OCI-LY1 (cell line): ENCODE measurements at regions not wholly inside any gene's neighbourhood (a gene's known extent, or its start where the extent isn't known, plus 50 kb on each side); places are given as distances from the start of the nearest gene placed in this dataset.

ENCODE experiments used
- H2AFZ ChIP-seq: fragments of 200-600 bp; sonication (generic), shearing (Covaris generic); 2 replicates; pipeline ENCODE4 v1.6.0; 2014; ENCODE audit warnings: antibody characterized with exemption, mild to moderate bottlenecking, low read length
- H3F3A ChIP-seq: fragments of 200-600 bp; sonication (generic), shearing (Covaris generic); 2 replicates; pipeline ENCODE4 v1.6.0; 2014; ENCODE audit warnings: mild to moderate bottlenecking, antibody characterized with exemption, low read length, moderate library complexity; ENCODE audit not compliant: insufficient read depth
- H3K27ac ChIP-seq: fragments of 200-600 bp; sonication (generic); 2 replicates; pipeline ENCODE4 v1.5.1; 2014; ENCODE audit warnings: low read length, mixed run types, mild to moderate bottlenecking, low read depth; ENCODE audit not compliant: poor library complexity, severe bottlenecking
- H3K27me3 ChIP-seq: fragments of 200-600 bp; sonication (generic); 2 replicates; pipeline ENCODE4 v1.6.0; 2014; ENCODE audit warnings: antibody characterized with exemption, mild to moderate bottlenecking, low read length, moderate library complexity; ENCODE audit not compliant: insufficient read depth
- H3K36me3 ChIP-seq: fragments of 200-600 bp; sonication (generic); 2 replicates; pipeline ENCODE4 v1.6.1; 2014; ENCODE audit warnings: mild to moderate bottlenecking, antibody characterized with exemption, low read length, moderate library complexity, mixed read lengths; ENCODE audit not compliant: insufficient read depth
- H3K4me1 ChIP-seq: fragments of 200-600 bp; sonication (generic); 2 replicates; pipeline ENCODE4 v1.5.1; 2014; ENCODE audit warnings: mild to moderate bottlenecking, low read length, moderate library complexity; ENCODE audit not compliant: insufficient read depth, severe bottlenecking
- H3K4me2 ChIP-seq: fragments of 200-600 bp; sonication (generic), shearing (Covaris generic); 2 replicates; pipeline ENCODE4 v1.6.1; 2014; ENCODE audit warnings: low read length
- H3K4me3 ChIP-seq: fragments of 200-600 bp; sonication (generic); 2 replicates; pipeline ENCODE4 v1.5.1; 2014; ENCODE audit warnings: low read length, low read depth, mild to moderate bottlenecking, mixed read lengths; ENCODE audit not compliant: poor library complexity, severe bottlenecking
- H3K79me2 ChIP-seq: fragments of 200-600 bp; shearing (Covaris generic); 2 replicates; pipeline ENCODE4 v1.6.1; 2016; ENCODE audit warnings: mixed run types, low read length, mixed read lengths; ENCODE audit not compliant: insufficient read depth
- H3K9ac ChIP-seq: fragments of 200-600 bp; sonication (generic), shearing (Covaris generic); 2 replicates; pipeline ENCODE4 v1.6.1; 2014; ENCODE audit warnings: mild to moderate bottlenecking, low read length, mixed read lengths
- H3K9me2 ChIP-seq: fragments of 200-600 bp; sonication (generic), shearing (Covaris generic); 2 replicates; pipeline ENCODE4 v1.6.1; 2014; ENCODE audit warnings: low read depth, mild to moderate bottlenecking, low read length, mixed read lengths
- H3K9me3 ChIP-seq: fragments of 200-600 bp; shearing (Covaris generic); 2 replicates; pipeline ENCODE4 v1.6.1; 2014; ENCODE audit warnings: low read length, mixed read lengths
- H4K20me1 ChIP-seq: fragments of 200-600 bp; sonication (generic), shearing (Covaris generic); 2 replicates; pipeline ENCODE4 v1.6.0; 2016; ENCODE audit warnings: mild to moderate bottlenecking, low read length; ENCODE audit not compliant: insufficient read depth
- CTCF ChIP-seq: fragments of 200-600 bp; sonication (generic), shearing (Covaris generic); IDR thresholded peaks from 2 replicates; pipeline ENCODE4 v1.5.1; 2017; ENCODE audit warnings: mild to moderate bottlenecking, antibody characterized with exemption, low read length, moderate library complexity, mixed read lengths
- EZH2 ChIP-seq: fragments of 200-600 bp; sonication (generic), shearing (Covaris generic); IDR thresholded peaks from 2 replicates; pipeline ENCODE4 v1.8.0; 2017; ENCODE audit warnings: borderline replicate concordance, mixed run types, mild to moderate bottlenecking, antibody characterized with exemption, low read length, moderate library complexity, mixed read lengths

DNA sequence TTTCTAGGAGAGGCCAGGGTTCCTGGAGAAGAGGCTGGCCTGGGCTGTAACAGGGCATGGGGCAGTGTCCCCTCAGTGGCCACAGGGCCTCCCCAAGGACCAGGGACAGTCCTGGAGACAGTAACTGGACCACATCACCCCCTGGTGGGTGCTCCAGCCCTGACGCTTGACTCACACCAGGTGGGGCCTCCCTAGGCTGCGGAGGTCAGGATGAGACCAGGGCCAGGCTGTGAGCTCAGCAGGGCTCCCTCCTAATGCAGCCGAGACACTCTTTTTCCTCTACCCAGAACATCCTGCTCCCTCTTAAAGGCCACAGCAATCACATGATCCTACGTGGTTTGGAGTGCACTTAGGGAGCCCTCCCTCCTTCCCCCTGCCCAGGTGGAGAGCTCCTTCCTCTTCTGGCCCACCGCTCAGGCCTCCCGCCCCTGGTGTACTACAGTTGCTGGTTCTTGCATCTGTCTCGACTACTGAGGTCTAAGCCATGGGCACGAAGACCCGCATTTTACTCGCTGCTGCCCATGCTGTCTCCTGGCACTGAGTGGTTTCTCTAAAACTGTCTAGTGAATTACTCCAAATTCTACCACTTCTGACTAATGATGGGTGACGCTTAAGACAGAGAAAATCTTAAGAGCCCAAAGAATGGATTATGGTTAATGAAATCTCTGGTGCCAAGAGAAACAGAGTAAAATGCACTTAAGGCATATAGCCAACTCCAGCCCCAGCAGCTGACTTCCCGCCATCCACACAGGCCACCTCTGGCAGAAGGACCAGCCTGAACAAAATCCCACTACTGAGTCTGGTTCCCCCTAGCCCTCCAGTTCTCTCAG, 166.1 kb upstream of the CST7 start:
- no peak overlapping the region for H3K9ac ChIP-seq
- H3K4me1 ChIP-seq = no peaks in the 10 kb centered on the region
- TF ChIP-seq CTCF = no peak
- no peak for TF ChIP-seq EZH2

DNA sequence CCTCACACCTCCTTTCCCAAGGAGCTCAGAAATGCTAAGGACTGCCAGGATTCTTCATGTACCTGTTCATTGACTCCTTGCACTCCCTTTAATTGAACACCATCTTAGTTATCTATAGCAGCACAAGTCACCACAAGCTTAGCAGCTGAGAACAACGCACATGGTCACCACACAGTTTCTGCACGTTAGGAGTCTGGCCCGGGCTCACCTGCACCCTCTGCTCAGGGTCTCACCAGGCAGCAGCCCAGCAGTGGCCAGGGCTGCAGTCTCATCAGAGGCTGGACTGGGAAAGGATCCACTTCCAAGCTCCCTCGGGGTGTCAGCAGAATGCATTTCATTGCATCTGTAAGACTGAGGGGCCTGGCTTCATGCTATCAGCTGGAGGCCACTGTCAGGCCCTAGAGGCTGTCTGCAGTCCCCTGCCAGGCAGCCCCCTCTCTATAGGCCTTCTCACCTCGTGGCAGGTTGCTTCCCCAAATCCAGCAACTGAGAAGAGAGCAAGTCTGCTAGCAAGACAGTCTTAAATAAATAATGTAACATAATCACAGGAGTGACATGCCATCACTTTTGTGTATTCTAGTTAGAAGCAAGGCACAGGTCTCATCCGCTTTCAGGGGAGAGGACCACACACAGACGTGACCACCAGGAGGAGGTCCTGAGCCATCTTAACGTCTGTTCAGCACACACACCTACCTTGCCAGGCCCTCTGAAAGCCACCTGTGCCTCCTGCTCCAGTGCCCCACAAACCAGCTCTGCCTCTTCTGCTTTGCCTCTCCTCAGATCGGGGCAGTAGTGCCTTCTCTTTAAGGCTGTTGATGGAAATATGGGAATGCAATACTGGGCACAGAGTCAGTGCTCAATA, 165.2 kb upstream of the CST7 start:
- Histone ChIP-seq H3K9me2 (no peaks in the 10 kb centered on the region), H3K4me1 (no peaks in the 10 kb centered on the region), H3K79me2 (no peaks in the 10 kb centered on the region), H3K27ac (no peak overlapping the region), H2AFZ (no peak overlapping the region), H3K9ac (no peak overlapping the region), H3K9me3 (no peaks in the 10 kb centered on the region), H3F3A (no peaks in the 10 kb centered on the region), H4K20me1 (no peaks in the 10 kb centered on the region), H3K36me3 (no peaks in the 10 kb centered on the region), H3K27me3 (no peaks in the 10 kb centered on the region), H3K4me2 (no peak overlapping the region), H3K4me3 (no peak overlapping the region)
- TF ChIP-seq CTCF (peak; percentile 23), EZH2 (no peak)

More for the DNA sequence above, 166.1 kb upstream of the CST7 start:
- Histone ChIP-seq H2AFZ (no peak overlapping the region), H3K4me3 (no peak overlapping the region), H4K20me1 (no peaks in the 10 kb centered on the region), H3K79me2 (no peaks in the 10 kb centered on the region), H3F3A (no peaks in the 10 kb centered on the region), H3K27ac (no peak overlapping the region), H3K9me2 (no peaks in the 10 kb centered on the region), H3K9me3 (no peaks in the 10 kb centered on the region), H3K4me2 (no peak overlapping the region), H3K27me3 (no peaks in the 10 kb centered on the region), H3K36me3 (no peaks in the 10 kb centered on the region)

DNA sequence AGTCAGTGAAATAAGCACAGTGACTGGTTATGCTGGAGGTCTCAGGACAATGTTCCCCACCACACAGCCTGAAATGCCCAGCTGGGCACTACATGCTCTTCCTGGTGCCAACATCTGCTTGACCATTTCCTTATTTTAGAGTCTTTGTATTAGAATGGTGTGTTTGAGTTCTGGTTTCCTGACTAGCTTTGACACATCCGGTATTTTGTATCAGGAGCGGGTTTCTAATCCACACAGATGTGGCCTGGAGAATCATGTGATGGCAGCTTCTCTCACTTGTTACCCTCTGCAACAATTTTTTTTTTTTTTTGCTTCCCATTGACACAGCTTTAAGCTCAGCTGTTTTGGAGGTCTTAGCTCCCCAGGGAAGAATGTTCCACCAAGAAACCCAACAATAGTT, 164.5 kb upstream of the CST7 start:
- Histone ChIP-seq H3K27me3 (no peaks in the 10 kb centered on the region), H3K27ac (no peak overlapping the region), H3K79me2 (no peaks in the 10 kb centered on the region), H4K20me1 (no peaks in the 10 kb centered on the region), H3K4me1 (no peaks in the 10 kb centered on the region), H3K4me3 (no peak overlapping the region), H3K4me2 (no peak overlapping the region), H3K36me3 (no peaks in the 10 kb centered on the region), H3F3A (no peaks in the 10 kb centered on the region), H3K9me3 (no peaks in the 10 kb centered on the region), H3K9me2 (no peaks in the 10 kb centered on the region), H3K9ac (no peak overlapping the region), H2AFZ (no peak overlapping the region)
- TF ChIP-seq CTCF (no peak), EZH2 (no peak)
